H1 (cell line): ENCODE measurements at regions not wholly inside any gene's neighbourhood (a gene's known extent, or its start where the extent isn't known, plus 50 kb on each side); places are given as distances from the start of the nearest gene placed in this dataset.

Experiments used
- CTCF ChIA-PET: fragments of 300-600 bp; sonication (Branson Sonifier 250); formaldehyde crosslinking; loops from one replicate; lab custom pipeline; 2021; ENCODE audit not compliant: partially characterized antibody; lab: Charles Lee
- POLR2A ChIA-PET: fragments of 300-600 bp; sonication (Branson Sonifier 250); formaldehyde crosslinking; loops from one replicate; lab custom pipeline; 2021; ENCODE audit warnings: inconsistent platforms; ENCODE audit not compliant: partially characterized antibody; lab: Charles Lee
- DNase-seq, 2 experiments: peaks; one replicate each; pipeline versions ENCODE4 v3.0.0 to v3.0.0-alpha.2; 2010 to 2022; ENCODE audit warnings: low spot score in 2 of 2, low read depth in 1 of 2, mixed read lengths in 1 of 2
- FAIRE-seq: peaks from 2 replicates; lab custom pipeline; 2011; peaks lifted over from hg19 to GRCh38; lab: Jason Lieb, UNC
- H2AFZ ChIP-seq: 2 replicates; pipeline ENCODE4 v1.8.1; 2012; ENCODE audit warnings: low read length, inconsistent platforms
- H2AK5ac ChIP-seq: 2 replicates; pipeline ENCODE4 v1.6.1; 2013; ENCODE audit warnings: low read depth, low read length
- H2BK120ac ChIP-seq: replicated peaks from 2 replicates; pipeline ENCODE3; 2013; ENCODE audit warnings: low read depth, low read length, inconsistent platforms
- H2BK12ac ChIP-seq: 2 replicates; pipeline ENCODE4 v1.6.1; 2013; ENCODE audit warnings: low read depth, low read length
- H2BK15ac ChIP-seq: 2 replicates; pipeline ENCODE4 v1.6.1; 2013; ENCODE audit warnings: low read length
- H2BK20ac ChIP-seq: 2 replicates; pipeline ENCODE4 v1.6.1; 2013; ENCODE audit warnings: low read length
- H2BK5ac ChIP-seq: 2 replicates; pipeline ENCODE4 v1.6.1; 2013; ENCODE audit warnings: low read depth, low read length
- H3K14ac ChIP-seq: 2 replicates; pipeline ENCODE4 v1.6.1; 2013; ENCODE audit warnings: inconsistent platforms; ENCODE audit not compliant: insufficient read length
- H3K18ac ChIP-seq: 2 replicates; pipeline ENCODE4 v1.6.1; 2013; ENCODE audit warnings: low read length; ENCODE audit errors: extremely low read depth
- H3K23ac ChIP-seq: 2 replicates; pipeline ENCODE4 v1.6.1; 2013; ENCODE audit warnings: inconsistent platforms; ENCODE audit not compliant: insufficient read length
- H3K23me2 ChIP-seq: 2 replicates; pipeline ENCODE4 v1.6.1; 2013; ENCODE audit warnings: low read depth, low read length
- H3K27ac ChIP-seq: 2 replicates; pipeline ENCODE4 v1.6.1; 2011; ENCODE audit warnings: low read depth, low read length, inconsistent platforms
- H3K27me3 ChIP-seq, 4 experiments: replicated peaks in 1 of 4; 1 replicate in 1 of 4; 2 replicates in 3 of 4; pipeline versions ENCODE4 v1.6.1 to v1.8.1; 2011 to 2013; ENCODE audit warnings: low read length in 3 of 4, mild to moderate bottlenecking in 3 of 4, inconsistent platforms in 2 of 4, mixed read lengths in 2 of 4, moderate library complexity in 1 of 4; ENCODE audit not compliant: control insufficient read depth in 3 of 4, insufficient read depth in 3 of 4; ENCODE audit errors: extremely low read depth in 1 of 4
- H3K36me3 ChIP-seq, 4 experiments: 2 replicates each; pipeline versions ENCODE4 v1.6.1 to v1.8.1; 2011 to 2013; ENCODE audit warnings: mild to moderate bottlenecking in 4 of 4, low read length in 3 of 4, moderate library complexity in 2 of 4, control low read depth in 1 of 4, inconsistent platforms in 1 of 4; ENCODE audit not compliant: insufficient read depth in 4 of 4, control insufficient read depth in 2 of 4
- H3K4ac ChIP-seq: replicated peaks from 2 replicates; pipeline ENCODE3; 2013; ENCODE audit warnings: low read length, low read depth, mixed read lengths, inconsistent platforms; ENCODE audit not compliant: insufficient read length
- H3K4me1 ChIP-seq, 4 experiments: replicated peaks in 1 of 4; 1 replicate in 1 of 4; 2 replicates in 3 of 4; pipeline versions ENCODE4 v1.6.1 to v1.8.1; 2011 to 2013; ENCODE audit warnings: low read length in 3 of 4, inconsistent platforms in 2 of 4, mixed read lengths in 1 of 4; ENCODE audit not compliant: insufficient read depth in 4 of 4, control insufficient read depth in 3 of 4
- H3K4me2 ChIP-seq, 2 experiments: 2 replicates each; pipeline versions ENCODE4 v1.6.1 to v1.8.1; 2011 to 2013; ENCODE audit warnings: low read depth in 2 of 2, low read length in 2 of 2, control low read depth in 1 of 2, inconsistent platforms in 1 of 2, mild to moderate bottlenecking in 1 of 2; ENCODE audit not compliant: insufficient read depth in 1 of 2
- H3K4me3 ChIP-seq, 4 experiments: fragments of 200-600, 300-600 bp in 1 of 4; sonication (generic), shearing (Covaris generic), sonication (Bioruptor Twin) in 1 of 4; 2 replicates each; pipeline versions ENCODE4 v1.5.1 to v1.8.1; 2011 to 2016; ENCODE audit warnings: low read length in 4 of 4, low read depth in 3 of 4, control low read depth in 2 of 4, inconsistent platforms in 2 of 4, mild to moderate bottlenecking in 2 of 4, mixed read lengths in 1 of 4, moderate library complexity in 1 of 4; ENCODE audit not compliant: insufficient read depth in 2 of 4; ENCODE audit errors: extremely low read depth in 1 of 4
- H3K56ac ChIP-seq: replicated peaks from 2 replicates; pipeline ENCODE3; 2013; ENCODE audit warnings: low read depth, mild to moderate bottlenecking, mixed read lengths, low read length, inconsistent platforms; ENCODE audit not compliant: insufficient read length
- H3K79me1 ChIP-seq: 2 replicates; pipeline ENCODE4 v1.6.1; 2013; ENCODE audit warnings: low read depth, low read length, control low read depth
- H3K79me2 ChIP-seq, 2 experiments: 2 replicates each; pipeline versions ENCODE4 v1.6.1 to v1.8.1; 2012 to 2013; ENCODE audit warnings: low read length in 2 of 2, mild to moderate bottlenecking in 2 of 2, inconsistent platforms in 1 of 2; ENCODE audit not compliant: insufficient read depth in 2 of 2, control insufficient read depth in 1 of 2
- H3K9ac ChIP-seq, 4 experiments: replicated peaks in 1 of 4; 1 replicate in 1 of 4; 2 replicates in 3 of 4; pipeline versions ENCODE4 v1.6.1 to v1.8.1; 2011 to 2013; ENCODE audit warnings: low read depth in 3 of 4, low read length in 3 of 4, control low read depth in 2 of 4, mild to moderate bottlenecking in 2 of 4, moderate library complexity in 2 of 4, inconsistent platforms in 1 of 4; ENCODE audit errors: extremely low read depth in 1 of 4
- H3K9me3 ChIP-seq, 2 experiments: 2 replicates each; pipeline versions ENCODE4 v1.6.1 to v1.8.1; 2012 to 2013; ENCODE audit warnings: mild to moderate bottlenecking in 2 of 2, moderate library complexity in 2 of 2, control low read depth in 1 of 2, inconsistent platforms in 1 of 2, low read depth in 1 of 2, low read length in 1 of 2, mixed read lengths in 1 of 2; ENCODE audit not compliant: insufficient read depth in 2 of 2
- H4K20me1 ChIP-seq, 2 experiments: replicated peaks in 1 of 2; 2 replicates each; pipeline versions ENCODE3 to v1.8.1; 2011 to 2013; ENCODE audit warnings: inconsistent platforms in 2 of 2, low read length in 2 of 2, mild to moderate bottlenecking in 1 of 2; ENCODE audit not compliant: insufficient read depth in 2 of 2, control insufficient read depth in 1 of 2
- H4K5ac ChIP-seq: 2 replicates; pipeline ENCODE4 v1.6.1; 2013; ENCODE audit warnings: low read length, low read depth, mixed read lengths, inconsistent platforms; ENCODE audit not compliant: insufficient read length
- H4K8ac ChIP-seq: 2 replicates; pipeline ENCODE4 v1.8.0; 2013; ENCODE audit warnings: mild to moderate bottlenecking, moderate library complexity, low read length, inconsistent platforms; ENCODE audit not compliant: insufficient read depth; ENCODE audit errors: extremely low read depth
- H4K91ac ChIP-seq: replicated peaks from 2 replicates; pipeline ENCODE3; 2013; ENCODE audit warnings: low read length, mixed read lengths, inconsistent platforms; ENCODE audit not compliant: insufficient read length
- BRCA1 ChIP-seq: IDR thresholded peaks from 2 replicates; pipeline ENCODE4 v1.6.1; 2012; ENCODE audit warnings: low read depth, low read length, improper control_type of control experiment
- CEBPB ChIP-seq: IDR thresholded peaks from 2 replicates; pipeline ENCODE4 v1.6.1; 2012; ENCODE audit warnings: low read depth, low read length
- CHD1 ChIP-seq: IDR thresholded peaks from 2 replicates; pipeline ENCODE4 v1.6.1; 2012; ENCODE audit warnings: low read depth, low read length, improper control_type of control experiment
- HDAC2 ChIP-seq, 2 experiments: fragments of 300-600 bp in 1 of 2; sonication (generic) in 1 of 2; IDR thresholded peaks; 2 replicates each; pipeline ENCODE4 v1.6.1; 2011 to 2012; ENCODE audit warnings: low read depth in 2 of 2, low read length in 2 of 2, mild to moderate bottlenecking in 2 of 2, moderate library complexity in 2 of 2, borderline replicate concordance in 1 of 2, inconsistent platforms in 1 of 2
- JUN ChIP-seq: IDR thresholded peaks from 2 replicates; pipeline ENCODE4 v1.6.1; 2011; ENCODE audit warnings: low read depth, mild to moderate bottlenecking, improper control_type of control experiment, low read length
- KDM4A ChIP-seq: IDR thresholded peaks from one replicate; pipeline ENCODE4 v1.7.1; 2012; ENCODE audit warnings: low read depth, mild to moderate bottlenecking, moderate library complexity, low read length, inconsistent platforms; ENCODE audit not compliant: severe bottlenecking
- RAD21 ChIP-seq, 2 experiments: IDR thresholded peaks in 1 of 2; conservative IDR thresholded peaks in 1 of 2; 2 replicates each; pipeline ENCODE4 v1.6.1; 2011; ENCODE audit warnings: low read depth in 2 of 2, low read length in 2 of 2, improper control_type of control experiment in 1 of 2, inconsistent platforms in 1 of 2, mild to moderate bottlenecking in 1 of 2, moderate library complexity in 1 of 2
- SP1 ChIP-seq: IDR thresholded peaks from 2 replicates; pipeline ENCODE4 v1.6.1; 2011; ENCODE audit warnings: low read depth, low read length
- TAF7 ChIP-seq: optimal IDR thresholded peaks from 2 replicates; pipeline ENCODE3; 2011; ENCODE audit warnings: low read depth, mild to moderate bottlenecking, inconsistent platforms, low read length, moderate library complexity, borderline replicate concordance
- USF2 ChIP-seq: IDR thresholded peaks from 2 replicates; pipeline ENCODE4 v1.6.1; 2011; ENCODE audit warnings: low read length, improper control_type of control experiment
- WGBS, 2 experiments: shearing (Covaris generic) in 1 of 2; methylation state at CpG; one replicate each; pipeline versions ENCODE4 v1.1.6 to v1.1.7; 2013 to 2015; ENCODE audit warnings: low lambda C conversion rate in 2 of 2, mixed read lengths in 2 of 2, inconsistent platforms in 1 of 2, low coverage in 1 of 2, missing lambda C conversion rate in 1 of 2; ENCODE audit not compliant: insufficient replicate concordance in 2 of 2, insufficient coverage in 1 of 2, insufficient read length in 1 of 2; ENCODE audit errors: extremely low coverage in 1 of 2, missing lambda C conversion rate in 1 of 2; 5-methylcytosine and 5-hydroxymethylcytosine counted together

GRCh38 chr3:59472541-59472940 is 422.7 kb upstream of the CFAP20DC start:
- POLR2A ChIA-PET = no interaction called here
- no peaks in the 10 kb centered on the region for H3K23me2 ChIP-seq
- H3K9me3 ChIP-seq = peaks cover 2 to 3% of the 10 kb centered on the region in 2 experiments; a peak in 2 of 4 replicates
- H4K8ac ChIP-seq = no peak overlapping the region
- no peak overlapping the region for H2BK20ac ChIP-seq
- no peak overlapping the region for H3K56ac ChIP-seq
- no peak overlapping the region for H4K5ac ChIP-seq
- H3K14ac ChIP-seq = no peak overlapping the region
- H3K27ac ChIP-seq = no peak overlapping the region
- H3K23ac ChIP-seq = no peak overlapping the region
- no peak overlapping the region for H2BK5ac ChIP-seq
- H2AK5ac ChIP-seq = no peak overlapping the region
- no peak overlapping the region for H3K9ac ChIP-seq
- no peak overlapping the region for H2BK120ac ChIP-seq
- FAIRE-seq (no peak), DNase-seq (no peak)
- H2AFZ ChIP-seq = no peak overlapping the region
- H3K27me3 ChIP-seq = no peaks in the 10 kb centered on the region
- H3K4ac ChIP-seq = no peak overlapping the region
- CTCF ChIA-PET = no interaction called here
- H4K20me1 ChIP-seq = no peaks in the 10 kb centered on the region
- H3K79me1 ChIP-seq = no peaks in the 10 kb centered on the region
- H2BK15ac ChIP-seq = no peak overlapping the region
- no peaks in the 10 kb centered on the region for H3K36me3 ChIP-seq
- TF ChIP-seq HDAC2 (IDR thresholded peaks at IDR 0.05; ENCODE audit: borderline replicate concordance in 1 of 2, low read depth in 2 of 2, low read length in 2 of 2) (no peak), JUN (no peak), SP1 (no peak), CHD1 (no peak), TAF7 (no peak), RAD21 (IDR thresholded peaks at IDR 0.05 in 1 of 2, conservative IDR thresholded peaks at IDR 0.05 in 1 of 2; ENCODE audit: low read depth in 2 of 2, low read length in 2 of 2) (no peak), BRCA1 (no peak), USF2 (no peak), CEBPB (no peak), KDM4A (no peak)
- WGBS, 2 experiments = 93% methylated on average over 3 of the region's 3 CpGs; no CpG with 5 or more reads in 1 of the 2 experiments
- no peak overlapping the region for H3K4me3 ChIP-seq
- H3K18ac ChIP-seq = no peak overlapping the region
- H3K4me1 ChIP-seq = no peaks in the 10 kb centered on the region
- H3K4me2 ChIP-seq = no peak overlapping the region
- H3K79me2 ChIP-seq = no peaks in the 10 kb centered on the region
- no peak overlapping the region for H2BK12ac ChIP-seq
- H4K91ac ChIP-seq = no peak overlapping the region
